NCI-H1930 (cell line): ENCODE measurements at regions not wholly inside any gene's neighbourhood (a gene's known extent, or its start where the extent isn't known, plus 50 kb on each side); places are given as distances from the start of the nearest gene placed in this dataset.
"Not testable (repeated sequence)": the region's sequence is repeated elsewhere in the genome, so short reads cannot be mapped to it uniquely, and the experiment has no call there.

Experiments
- DNase-seq, 2 experiments: peaks; one replicate each; lab custom pipeline; 2025; lab: John Stamatoyannopoulos, UW

DNA sequence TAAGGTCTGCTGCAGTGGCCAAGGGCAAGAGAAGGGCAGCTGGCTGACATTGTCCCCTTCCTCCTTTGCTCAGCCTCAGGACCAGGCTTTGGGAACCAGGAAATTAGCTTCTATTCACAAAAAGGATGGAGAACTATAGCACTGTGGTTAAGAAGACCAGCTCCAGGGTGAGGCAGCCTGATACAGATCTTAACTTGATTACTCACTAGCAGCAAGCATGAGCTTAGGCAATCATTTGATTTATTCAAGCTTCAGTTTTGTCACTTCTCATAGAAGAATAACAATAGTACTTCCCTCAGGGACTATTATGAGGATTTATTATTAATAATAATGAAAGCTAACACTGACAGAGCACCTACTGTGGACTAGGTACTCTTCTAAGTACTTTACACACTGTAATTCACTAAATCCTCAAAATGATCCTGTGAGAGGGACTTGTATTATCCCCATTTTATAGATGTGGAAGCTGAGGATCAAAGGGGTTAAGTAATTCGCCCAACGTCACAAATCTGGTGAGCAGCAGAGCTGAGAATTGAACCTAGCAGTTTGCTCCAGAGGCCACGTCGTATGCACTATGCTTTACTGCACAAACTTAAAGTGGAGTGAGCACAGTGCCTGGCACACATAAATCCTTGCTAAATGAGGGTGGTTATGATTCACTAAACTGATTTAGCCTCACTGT, 130.4 kb upstream of the PAK3 start:
- DNase-seq: no peak

DNA sequence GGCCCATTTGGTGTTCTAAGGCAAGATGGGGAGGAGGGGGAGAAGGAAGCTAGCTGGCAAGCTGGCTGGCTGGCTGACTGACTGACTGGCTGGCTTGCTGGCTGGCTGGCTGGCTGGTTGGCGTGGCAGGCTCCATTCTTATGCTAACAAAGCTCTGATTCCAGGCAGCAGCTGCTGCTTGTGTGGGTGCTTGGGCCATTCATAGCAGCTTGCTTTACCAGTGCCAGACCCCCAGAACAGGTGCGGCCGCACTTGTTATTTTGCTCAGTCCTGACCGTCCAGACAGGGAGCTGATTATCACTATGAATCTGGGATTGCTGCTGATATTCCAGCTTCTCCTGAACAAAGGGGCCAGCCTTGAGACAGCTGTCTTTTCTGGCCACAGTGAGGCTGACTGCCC, 131.2 kb upstream of the PAK3 start:
- DNase-seq: no peak

DNA sequence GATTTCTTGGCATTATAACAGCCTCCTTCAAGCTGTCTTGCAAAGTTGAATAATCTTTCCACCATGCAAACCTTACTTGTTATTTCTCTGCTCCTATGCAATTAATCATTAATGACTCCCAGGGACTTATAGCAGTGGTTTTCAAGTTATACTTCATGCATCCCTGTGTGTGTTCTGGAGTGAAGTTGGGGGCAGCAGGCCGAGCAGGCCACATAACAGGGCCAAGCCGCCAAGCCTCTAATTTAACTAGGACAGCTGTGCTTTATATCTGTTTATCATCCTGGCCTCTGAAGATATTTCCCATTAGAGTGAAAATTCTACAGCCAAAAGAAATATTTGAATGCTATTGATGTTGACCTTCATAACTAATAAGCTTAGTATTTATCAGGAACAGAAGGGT, 133.5 kb upstream of the PAK3 start:
- no peak for DNase-seq

DNA sequence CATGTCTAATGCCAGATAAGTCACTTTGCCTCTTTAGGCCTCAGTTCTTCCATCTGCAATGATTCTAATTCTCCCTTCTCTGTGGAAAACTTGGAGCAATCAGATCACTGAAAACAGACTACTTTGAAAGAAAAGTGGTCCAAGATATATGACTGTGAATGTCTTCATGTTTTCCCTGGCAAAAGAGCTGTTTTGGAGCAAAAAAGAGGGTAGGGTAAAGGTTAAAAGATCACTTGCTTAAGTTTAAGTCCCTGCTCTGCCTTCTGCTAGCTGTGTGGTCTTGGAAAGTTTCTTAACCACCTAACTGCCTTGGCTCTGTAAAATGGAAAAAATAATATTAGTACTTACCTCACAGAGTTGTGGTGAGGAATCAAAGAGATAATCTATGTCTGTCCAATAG, 140.3 kb upstream of the PAK3 start:
- no peak for DNase-seq

DNA sequence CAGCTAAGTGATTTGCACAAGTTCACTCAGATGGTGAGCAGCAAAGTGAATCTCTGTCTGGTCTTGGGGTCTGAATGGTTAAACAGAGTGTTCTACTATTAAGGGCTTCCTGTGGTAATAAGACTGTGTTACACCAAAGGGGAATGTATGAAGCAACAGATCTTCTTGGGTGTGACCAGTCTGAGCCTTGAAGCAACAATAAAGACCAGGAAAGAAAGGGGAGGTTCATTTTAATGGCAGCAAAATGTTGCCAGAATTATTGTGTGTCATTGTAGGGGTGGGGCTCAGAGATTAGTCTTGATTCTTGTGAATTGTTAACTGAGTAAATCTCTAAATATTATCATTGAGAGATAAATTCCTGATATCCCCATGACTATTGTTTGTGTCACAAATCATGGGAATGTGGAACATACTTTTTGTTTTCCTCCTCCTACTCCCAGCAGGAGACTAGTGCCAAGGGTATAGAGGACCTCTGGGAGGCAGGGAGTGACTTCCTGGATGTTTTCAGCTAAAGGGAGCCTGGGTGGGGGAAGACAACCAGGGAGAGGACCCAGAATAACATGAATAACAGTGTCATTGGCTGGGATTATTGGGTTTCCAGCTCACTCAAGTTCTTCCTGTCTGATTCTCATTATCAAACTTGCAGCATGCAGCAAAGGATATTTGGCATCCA, 141.4 kb upstream of the PAK3 start:
- DNase-seq: no peak

DNA sequence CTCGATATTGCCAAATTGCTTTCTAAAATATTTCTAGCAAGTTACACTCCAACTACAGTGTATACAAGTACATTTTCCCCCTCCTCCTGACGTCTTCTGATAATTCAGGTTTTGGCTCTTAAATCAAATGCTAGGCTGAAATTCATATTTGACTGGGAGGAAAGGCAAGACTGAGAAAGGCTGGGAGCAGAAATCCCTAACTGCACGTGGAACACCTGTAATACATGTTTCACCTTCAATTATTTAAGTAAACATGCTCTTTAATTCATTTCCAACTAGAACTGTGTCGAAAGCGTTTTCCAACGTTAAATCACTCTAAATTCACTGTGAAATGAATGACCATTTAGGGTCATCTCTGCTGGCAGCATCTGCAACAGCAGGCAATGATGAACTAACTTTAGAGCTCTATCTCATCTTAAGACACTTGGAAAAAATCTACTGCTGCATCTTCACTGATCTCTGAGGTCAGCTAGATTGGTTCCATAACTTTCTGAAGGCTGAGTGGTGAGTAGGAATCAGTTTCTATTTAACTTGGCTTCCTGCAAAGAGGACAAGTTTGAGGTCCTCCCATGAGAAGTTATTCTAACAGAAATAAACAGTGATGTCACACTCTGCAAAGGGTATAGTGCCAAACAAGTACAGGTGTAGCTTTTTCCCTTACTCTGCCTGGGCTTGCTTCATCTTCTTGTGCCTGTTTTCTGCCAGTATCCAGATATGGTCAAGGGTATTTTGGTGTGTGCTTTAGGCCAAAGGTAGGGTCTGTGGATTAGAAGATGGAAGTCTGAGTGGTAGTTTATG, 144.3 kb upstream of the PAK3 start:
- DNase-seq: no peak

DNA sequence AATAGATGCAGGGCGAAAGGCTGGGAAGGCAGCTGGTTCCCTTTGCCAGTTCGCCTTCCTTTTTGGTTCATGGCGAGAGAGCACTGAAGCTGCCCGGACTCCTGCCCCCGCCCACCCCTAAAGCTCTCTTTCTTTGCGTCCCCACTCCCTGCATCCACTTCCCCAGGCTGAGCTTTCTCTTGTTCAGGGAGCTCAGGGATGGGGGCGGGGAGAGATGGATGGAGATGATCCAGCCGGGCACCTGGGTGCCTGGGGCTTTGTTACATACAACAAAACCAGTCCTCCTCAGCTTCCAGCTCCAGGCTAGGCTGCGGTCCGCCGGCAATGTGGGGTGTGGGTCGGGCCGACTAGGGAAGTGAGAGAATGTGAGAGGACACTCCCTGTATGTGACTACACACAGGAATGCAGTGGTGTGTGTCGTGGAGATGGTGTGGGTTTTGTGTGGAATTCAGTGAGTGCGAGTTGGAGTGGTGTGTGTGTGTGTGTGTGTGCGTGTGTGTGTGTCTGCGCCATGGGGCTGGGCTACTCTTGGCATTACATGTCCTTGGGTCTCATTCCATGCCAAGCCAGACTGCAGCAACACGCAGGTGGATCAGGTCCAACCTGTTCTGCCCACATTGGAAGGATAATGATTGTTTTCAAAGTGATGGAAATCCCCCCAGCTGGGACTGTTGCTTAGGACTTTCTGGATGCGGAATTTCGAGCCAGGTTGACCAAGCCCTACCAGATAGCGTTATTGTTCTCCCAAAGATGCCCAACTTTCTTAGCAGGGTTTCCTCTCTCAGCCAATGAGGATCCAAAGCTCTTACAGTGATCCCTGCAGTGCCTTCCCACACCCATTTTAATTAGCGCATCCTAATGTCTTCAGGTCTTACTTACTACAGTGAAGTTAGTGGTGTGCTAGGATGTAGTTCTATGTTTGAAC, 149.4 kb upstream of the CHRDL1 start:
- DNase-seq: no peak

DNA sequence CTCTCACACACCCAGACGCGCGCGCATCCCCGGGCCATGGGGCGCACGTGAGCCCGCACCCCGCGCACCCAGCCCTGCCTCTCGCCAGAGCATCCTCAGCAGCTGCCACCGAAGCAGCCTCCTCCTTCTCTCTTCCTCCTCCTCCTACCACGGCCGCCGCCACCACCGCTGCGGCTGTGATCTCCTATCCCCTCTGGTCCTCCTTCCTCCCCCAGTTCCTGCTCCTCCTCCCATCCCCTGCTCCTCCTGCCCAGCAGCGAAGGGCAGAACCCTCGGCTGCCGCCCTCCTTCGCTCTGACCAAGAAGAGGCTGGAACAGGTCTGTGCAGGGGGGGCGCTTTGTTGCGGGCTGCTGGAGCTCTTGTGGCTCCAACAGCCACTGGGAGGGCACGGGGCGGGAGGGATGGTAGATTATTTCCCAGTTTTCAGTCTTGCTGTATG, 148.7 kb upstream of the CHRDL1 start:
- DNase-seq: no peak

DNA sequence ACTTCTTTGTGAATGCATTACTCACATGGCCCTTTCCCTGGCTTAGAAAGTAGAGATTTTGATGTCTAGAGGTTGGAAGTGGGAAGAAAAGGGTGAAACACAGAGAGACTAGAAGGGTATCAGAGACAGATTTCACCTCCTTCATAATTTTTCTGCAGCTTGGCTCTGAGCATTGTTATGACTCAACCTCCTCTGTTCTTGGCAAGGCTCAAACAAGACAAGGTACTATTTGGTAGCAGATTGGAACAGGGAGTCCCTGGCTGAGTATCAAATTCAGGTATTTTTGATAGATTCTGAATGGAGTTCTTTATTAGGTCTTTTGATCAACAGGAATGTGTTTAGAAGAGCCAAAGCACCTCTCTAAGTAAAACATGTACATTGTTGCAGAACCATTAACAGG, 146.3 kb upstream of the CHRDL1 start:
- DNase-seq: no peak

DNA sequence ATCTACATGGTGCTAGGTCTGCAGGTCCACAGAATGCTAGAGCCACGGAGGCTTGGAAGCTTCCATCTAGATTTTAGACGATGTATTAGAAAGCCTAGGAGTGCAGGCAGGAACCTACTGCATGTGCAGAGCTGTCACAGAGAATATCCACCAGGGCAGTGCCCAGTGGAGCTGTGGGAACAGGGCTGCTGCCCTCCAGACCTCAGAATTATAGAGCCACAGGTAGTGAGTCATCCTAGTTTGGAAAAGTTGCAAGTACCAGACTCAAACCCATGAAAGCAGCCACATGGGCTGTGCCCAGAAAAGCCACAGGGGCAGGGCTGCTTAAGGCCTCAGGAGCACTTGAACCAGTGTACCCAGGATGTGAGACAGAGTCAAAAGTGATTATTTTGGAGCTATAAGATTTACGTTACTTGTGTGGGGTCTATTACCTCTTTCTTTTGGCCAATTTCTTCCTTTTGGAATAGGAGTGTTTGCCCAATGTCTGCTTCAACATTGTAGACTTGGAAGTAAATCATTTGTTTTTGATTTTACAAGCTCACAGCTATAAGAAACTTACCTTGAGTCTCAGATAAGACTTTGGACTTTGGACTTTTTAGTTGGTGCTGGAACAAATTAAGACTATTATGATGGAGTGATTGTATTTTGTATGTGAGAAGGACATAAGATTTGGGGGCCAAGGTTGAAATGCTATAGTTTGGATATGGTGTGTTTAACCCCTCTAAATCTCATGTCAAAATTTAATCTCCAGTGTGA, 143.5 kb upstream of the CHRDL1 start:
- no peak for DNase-seq

DNA sequence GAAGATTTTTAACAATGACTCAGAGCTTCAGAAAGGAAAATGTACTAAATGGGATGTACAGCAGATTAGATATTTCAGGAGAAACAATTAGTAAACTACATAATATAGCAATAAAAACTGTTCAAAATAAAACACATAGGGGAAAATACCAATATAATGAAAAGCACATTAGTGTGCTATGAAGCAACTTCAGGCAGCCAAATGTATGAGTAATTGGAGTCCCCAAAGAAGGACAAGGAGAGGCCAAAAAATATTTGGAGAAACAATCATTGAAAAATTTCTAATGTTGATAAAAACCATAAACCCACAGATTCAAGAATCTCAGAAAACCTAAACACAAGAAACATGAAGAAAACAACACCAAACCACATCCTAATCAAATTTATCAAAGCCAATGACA, 129.3 kb upstream of the CHRDL1 start:
- no peak for DNase-seq

DNA sequence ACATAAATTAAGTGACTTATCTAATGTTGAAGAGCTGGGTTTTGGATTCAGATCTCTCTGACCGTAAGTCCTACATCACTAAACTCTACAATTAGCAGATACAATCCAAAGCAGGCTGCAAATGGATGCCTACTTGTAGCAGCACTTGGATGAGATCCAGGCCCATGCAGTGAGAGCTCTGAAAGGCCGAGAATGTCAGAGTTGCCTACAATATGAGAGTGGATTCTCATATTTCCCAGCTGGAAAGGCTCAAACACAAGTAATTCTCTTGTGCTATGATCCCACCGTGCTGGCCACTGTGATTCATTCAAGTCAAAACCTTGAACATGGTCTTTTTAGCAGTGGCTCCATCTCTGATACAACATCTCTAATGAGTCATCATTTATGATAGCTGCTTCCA, 125.4 kb upstream of the CHRDL1 start:
- no peak for DNase-seq

DNA sequence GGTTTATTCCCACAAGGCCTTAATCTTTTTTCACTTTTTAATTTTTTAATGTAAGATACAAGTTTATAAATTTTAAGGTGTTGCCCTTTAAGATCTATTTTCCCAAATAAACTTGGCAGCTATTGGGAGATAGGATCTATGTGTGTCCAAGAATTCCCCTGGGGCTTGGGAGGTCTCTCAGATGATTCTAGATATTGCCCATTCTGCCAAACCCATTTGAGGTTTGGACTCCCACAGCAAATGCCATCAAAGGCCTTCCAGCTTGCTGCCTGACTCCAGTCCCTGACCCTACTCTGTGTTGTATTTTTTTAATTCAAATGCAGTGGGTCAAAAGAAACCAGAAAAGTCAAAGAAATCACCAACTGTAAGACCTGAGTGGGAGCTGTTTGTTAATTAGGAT, 120.0 kb upstream of the CHRDL1 start:
- DNase-seq: no peak

DNA sequence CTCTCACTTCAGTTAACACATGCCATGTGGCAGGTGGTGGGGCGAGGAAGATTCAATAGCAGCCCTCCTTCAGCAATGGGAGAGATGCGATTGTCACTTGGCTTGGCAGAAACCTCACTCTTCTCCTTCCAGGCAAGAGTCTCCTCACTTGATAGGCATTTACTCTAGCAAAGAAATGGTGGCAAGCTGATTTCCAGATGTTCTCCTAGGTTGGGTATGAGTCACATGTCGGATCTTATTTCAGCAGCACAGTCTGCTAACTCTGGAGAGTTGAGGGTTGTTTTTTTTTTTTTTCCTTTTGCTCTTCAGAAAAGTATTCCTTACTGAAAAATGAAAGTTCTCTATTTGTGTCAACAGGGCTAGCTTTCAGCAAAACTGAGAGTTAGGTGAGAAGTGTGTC, 119.5 kb upstream of the CHRDL1 start:
- DNase-seq: no peak

DNA sequence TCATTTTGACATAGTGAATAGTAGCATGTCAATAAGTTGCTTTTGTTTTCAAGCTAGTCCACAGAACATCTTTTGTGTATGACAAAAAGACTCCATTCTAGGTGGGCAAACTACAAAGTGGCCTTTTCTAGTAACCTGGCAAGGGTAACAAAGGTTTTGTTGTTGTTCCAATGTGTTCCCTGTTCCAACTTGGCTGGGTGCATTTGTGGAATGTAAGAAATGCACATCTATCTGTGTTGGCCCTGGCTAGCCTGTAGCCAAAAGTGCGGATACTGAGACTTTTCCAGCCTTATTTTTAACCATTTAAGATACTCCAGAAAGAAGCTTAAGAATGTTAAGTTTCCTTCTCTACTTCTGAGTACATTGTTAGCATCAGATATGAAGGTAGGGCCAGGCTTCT, 118.7 kb upstream of the CHRDL1 start:
- no peak for DNase-seq

DNA sequence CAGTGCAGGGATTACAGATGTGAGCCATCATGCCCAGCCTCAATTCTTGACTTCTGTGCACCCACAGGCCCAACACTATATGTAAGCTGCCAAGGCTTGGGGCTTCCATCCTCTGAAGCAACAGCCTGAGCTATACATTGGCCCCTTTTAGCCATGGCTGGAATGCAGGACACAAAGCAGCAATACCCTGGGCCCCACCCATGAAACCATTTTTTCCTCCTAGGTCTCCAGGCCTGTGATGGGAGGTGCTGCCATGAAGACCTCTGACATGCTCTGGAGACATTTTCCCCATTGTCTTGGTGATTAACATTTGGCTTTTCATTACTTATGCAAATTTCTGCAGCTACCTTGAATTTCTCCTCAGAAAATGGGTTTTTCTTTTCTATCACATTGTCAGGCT, 109.1 kb upstream of the CHRDL1 start:
- not testable (repeated sequence) for DNase-seq

DNA sequence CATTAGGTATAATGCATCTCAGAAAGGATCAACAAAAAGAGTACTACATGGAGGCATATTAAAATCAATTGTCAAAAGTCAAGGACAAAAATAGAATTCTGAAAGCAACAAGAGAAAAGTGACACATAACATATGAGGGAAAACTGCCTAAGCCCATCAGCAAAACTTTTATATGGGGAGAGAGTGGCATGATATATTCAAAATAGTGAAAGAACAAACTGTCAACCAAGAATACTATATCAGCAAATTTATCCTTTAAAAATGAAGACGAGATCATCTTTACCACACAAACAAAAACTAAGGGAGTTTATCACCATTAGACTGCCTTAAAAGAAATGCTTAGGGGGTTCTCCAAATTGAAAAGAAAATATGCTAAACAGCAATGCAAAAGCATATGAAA, 86.4 kb upstream of the CHRDL1 start:
- DNase-seq: no peak

DNA sequence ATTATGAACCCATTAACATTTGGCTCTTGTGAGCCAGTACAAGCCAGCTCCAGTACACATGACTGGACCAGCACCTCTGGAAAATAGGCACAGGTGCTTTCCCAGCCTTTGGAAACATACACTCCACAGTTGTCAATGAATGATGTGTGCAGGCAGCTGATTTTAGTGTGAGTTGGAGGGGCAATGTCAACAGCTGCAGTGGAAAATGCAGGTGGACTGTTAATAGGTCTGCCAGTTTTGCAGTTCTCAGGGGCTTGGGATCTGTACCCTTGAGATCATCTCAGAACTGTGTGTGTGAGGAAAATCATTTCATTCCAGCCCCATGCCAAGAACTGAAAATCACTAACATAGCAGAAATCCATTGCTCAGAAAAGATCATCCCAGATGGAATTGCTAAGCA, 81.7 kb upstream of the CHRDL1 start:
- DNase-seq: no peak

DNA sequence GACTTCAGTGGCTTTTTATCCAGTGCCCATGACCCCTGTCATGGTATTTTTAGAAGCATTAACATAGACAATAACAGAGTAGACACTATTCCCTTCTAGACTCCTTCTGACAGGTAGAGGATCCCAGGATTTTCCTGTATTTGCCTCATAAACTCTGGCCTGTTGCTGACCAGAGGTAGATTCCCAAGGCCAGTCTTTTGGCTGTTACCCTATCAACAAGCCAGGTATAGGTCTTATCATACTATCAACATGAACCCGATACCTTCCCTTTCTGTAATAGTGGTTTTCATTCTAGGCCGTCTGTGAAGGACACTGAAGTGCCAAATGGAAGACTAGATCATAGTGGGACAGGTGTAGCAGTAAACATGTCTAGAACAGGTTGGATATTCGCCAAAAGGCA, 76.2 kb upstream of the CHRDL1 start:
- no peak for DNase-seq

DNA sequence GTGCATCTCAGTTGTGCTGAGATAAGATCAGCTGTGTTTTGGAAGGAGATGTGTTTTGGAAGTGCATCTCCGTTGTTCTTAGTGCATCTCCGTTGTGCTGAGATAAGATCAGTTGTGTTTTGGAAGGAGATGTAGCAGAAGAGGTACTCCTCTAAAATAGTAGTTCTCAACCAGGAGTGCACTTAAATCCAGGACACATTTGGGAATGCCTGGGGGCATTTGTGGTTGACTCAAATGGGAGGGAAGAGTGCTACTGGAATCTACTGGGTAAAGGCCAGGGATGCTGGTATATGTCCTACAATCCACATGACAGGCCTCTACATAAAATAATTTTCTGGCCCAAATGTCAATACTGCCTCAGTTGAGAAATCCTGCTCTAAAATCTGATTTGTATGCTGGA, 70.8 kb upstream of the CHRDL1 start:
- DNase-seq: no peak

DNA sequence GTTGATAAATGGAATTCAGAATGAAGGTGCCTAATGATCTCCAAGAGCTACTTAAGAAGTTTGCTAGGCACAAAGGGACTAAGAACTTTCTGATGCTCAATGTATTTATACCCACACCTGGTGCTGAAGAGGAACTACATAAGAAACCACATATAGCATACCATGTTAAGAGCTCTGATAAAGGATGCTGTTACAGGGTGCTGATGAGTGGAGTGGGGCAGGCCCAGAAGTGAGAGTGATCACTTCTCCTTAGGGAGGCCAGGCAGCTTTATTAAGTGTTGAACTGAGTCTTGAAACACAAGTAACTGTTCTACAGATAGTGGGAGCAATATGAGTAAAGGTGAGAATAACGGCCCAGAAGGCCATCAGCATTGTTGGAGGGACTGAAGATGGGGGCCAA, 68.3 kb upstream of the CHRDL1 start:
- no peak for DNase-seq
